Left renal pelvis (tissue), 4 donors: ENCODE measurements at regions not wholly inside any gene's neighbourhood (a gene's known extent, or its start where the extent isn't known, plus 50 kb on each side); places are given as distances from the start of the nearest gene placed in this dataset.

ENCODE experiments used
- DNase-seq, 4 donors: peaks; one replicate each; pipeline ENCODE4 v3.0.0-alpha.2; 2013; ENCODE audit warnings: low read depth in 4 of 4, low spot score in 3 of 4

GRCh38 chr5:34480810-34481528, 175.2 kb upstream of the RAI14 start:
- DNase-seq, result no peak

- no peak for DNase-seq
These were observed 172.6 kb upstream of the RAI14 start for GRCh38 chr5:34483442-34484033.

- DNase-seq, result no peak
These were observed 171.8 kb upstream of the RAI14 start for GRCh38 chr5:34484216-34484920.

GRCh38 chr5:34485768-34486030, 170.4 kb upstream of the RAI14 start:
- no peak for DNase-seq

GRCh38 chr5:34486160-34486848, 169.8 kb upstream of the RAI14 start:
- DNase-seq, result peak in 3 of 4 donors; percentile 75 to 80 (median 78)

GRCh38 chr5:34486849-34487158, 169.3 kb upstream of the RAI14 start:
- DNase-seq, result no peak

GRCh38 chr5:34487159-34487879, 168.8 kb upstream of the RAI14 start:
- DNase-seq, result no peak

GRCh38 chr5:34487956-34488355, 168.2 kb upstream of the RAI14 start:
- no peak for DNase-seq

- no peak for DNase-seq
These were observed 167.1 kb upstream of the RAI14 start for GRCh38 chr5:34488984-34489383.

GRCh38 chr5:34490506-34491250, 165.4 kb upstream of the RAI14 start:
- no peak for DNase-seq

GRCh38 chr5:34491251-34491620, 164.9 kb upstream of the RAI14 start:
- no peak for DNase-seq

- DNase-seq, result no peak
These were observed 161.9 kb upstream of the RAI14 start for GRCh38 chr5:34494111-34494755.

- DNase-seq, result no peak
These were observed 160.9 kb upstream of the RAI14 start for GRCh38 chr5:34495178-34495577.

- DNase-seq, result no peak
These were observed 159.9 kb upstream of the RAI14 start for GRCh38 chr5:34496260-34496691.

GRCh38 chr5:34496701-34497469, 159.2 kb upstream of the RAI14 start:
- DNase-seq, result peak; percentile 75 to 83 (median 80)

GRCh38 chr5:34497470-34497808, 158.7 kb upstream of the RAI14 start:
- no peak for DNase-seq

GRCh38 chr5:34498572-34498971, 157.6 kb upstream of the RAI14 start:
- no peak for DNase-seq

- DNase-seq, result no peak
These were observed 157.0 kb upstream of the RAI14 start for GRCh38 chr5:34499001-34499734.
